ENCODE measurements at regions not wholly inside any gene's neighbourhood (a gene's known extent, or its start where the extent isn't known, plus 50 kb on each side); places are given as distances from the start of the nearest gene placed in this dataset.

GRCh38 chr17:77725846-77726245, 232.7 kb upstream of the TNRC6C start:
- ATAC-seq = no peak
- peaks cover 0 to 27% (median 8%) of the 10 kb centered on the region in 12 donors for H3K4me1 ChIP-seq
- intact Hi-C loops (cut with DNase I) = loop anchor here in 4 of 10 donors (5.0 to 10.0 kb wide), 4 partner anchors 111 to 181 kb away; no protein-coding TSS in a partner anchor
- H3K27ac ChIP-seq = peak overlapping the region in 1 of 12 donors; percentile 91
- 83 to 93% (median 90%) methylated on average over 5 of the region's 5 CpGs for WGBS, 4 donors
- no peak for TF ChIP-seq POLR2A (IDR thresholded peaks at IDR 0.05)
- TF ChIP-seq, protein P1, sequence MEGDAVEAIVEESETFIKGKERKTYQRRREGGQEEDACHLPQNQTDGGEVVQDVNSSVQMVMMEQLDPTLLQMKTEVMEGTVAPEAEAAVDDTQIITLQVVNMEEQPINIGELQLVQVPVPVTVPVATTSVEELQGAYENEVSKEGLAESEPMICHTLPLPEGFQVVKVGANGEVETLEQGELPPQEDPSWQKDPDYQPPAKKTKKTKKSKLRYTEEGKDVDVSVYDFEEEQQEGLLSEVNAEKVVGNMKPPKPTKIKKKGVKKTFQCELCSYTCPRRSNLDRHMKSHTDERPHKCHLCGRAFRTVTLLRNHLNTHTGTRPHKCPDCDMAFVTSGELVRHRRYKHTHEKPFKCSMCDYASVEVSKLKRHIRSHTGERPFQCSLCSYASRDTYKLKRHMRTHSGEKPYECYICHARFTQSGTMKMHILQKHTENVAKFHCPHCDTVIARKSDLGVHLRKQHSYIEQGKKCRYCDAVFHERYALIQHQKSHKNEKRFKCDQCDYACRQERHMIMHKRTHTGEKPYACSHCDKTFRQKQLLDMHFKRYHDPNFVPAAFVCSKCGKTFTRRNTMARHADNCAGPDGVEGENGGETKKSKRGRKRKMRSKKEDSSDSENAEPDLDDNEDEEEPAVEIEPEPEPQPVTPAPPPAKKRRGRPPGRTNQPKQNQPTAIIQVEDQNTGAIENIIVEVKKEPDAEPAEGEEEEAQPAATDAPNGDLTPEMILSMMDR (IDR thresholded peaks at IDR 0.05) = no peak
- no peak for DNase-seq
- H3K4me3 ChIP-seq = no peak overlapping the region
- no peaks in the 10 kb centered on the region for H3K36me3 ChIP-seq
- H3K27me3 ChIP-seq = no peaks in the 10 kb centered on the region
- no peaks in the 10 kb centered on the region for H3K9me3 ChIP-seq

GRCh38 chr17:77726549-77727006, 231.9 kb upstream of the TNRC6C start:
- H3K27ac ChIP-seq = peak overlapping the region in 9 of 12 donors; percentile 24 to 93 (median 82)

GRCh38 chr17:77727037-77727615, 231.4 kb upstream of the TNRC6C start:
- 75 to 84% (median 79%) methylated on average over 17 of the region's 17 CpGs for WGBS, 4 donors
- ATAC-seq = no peak
- peak overlapping the region; percentile 24 to 93 (median 78) for H3K27ac ChIP-seq
- DNase-seq = no peak
- intact Hi-C loops (cut with DNase I) = loop anchor here in 4 of 10 donors (5.0 to 10.0 kb wide), 4 partner anchors 112 to 182 kb away; no protein-coding TSS in a partner anchor
- TF ChIP-seq POLR2A (IDR thresholded peaks at IDR 0.05) = no peak
- TF ChIP-seq, protein P1 (IDR thresholded peaks at IDR 0.05) = no peak
- H3K4me1 ChIP-seq = peaks cover 0 to 27% (median 8%) of the 10 kb centered on the region in 12 donors
- no peak overlapping the region for H3K4me3 ChIP-seq
- peaks cover 0 to 12% (median 0%) of the 10 kb centered on the region in 12 donors for H3K9me3 ChIP-seq
- H3K36me3 ChIP-seq = no peaks in the 10 kb centered on the region
- no peaks in the 10 kb centered on the region for H3K27me3 ChIP-seq

More at GRCh38 chr17:77726549-77727006, 231.9 kb upstream of the TNRC6C start:
- H3K36me3 ChIP-seq = no peaks in the 10 kb centered on the region
- DNase-seq (no peak), ATAC-seq (no peak)
- TF ChIP-seq, protein P1 (IDR thresholded peaks at IDR 0.05) = no peak
- no peak for TF ChIP-seq POLR2A (IDR thresholded peaks at IDR 0.05)
- H3K27me3 ChIP-seq = no peaks in the 10 kb centered on the region
- WGBS, 4 donors = 76 to 83% (median 77%) methylated on average over 4 of the region's 4 CpGs
- peaks cover 0 to 27% (median 8%) of the 10 kb centered on the region in 12 donors for H3K4me1 ChIP-seq
- H3K9me3 ChIP-seq = peaks cover 0 to 7% (median 0%) of the 10 kb centered on the region in 12 donors
- H3K4me3 ChIP-seq = no peak overlapping the region
- intact Hi-C loops (cut with DNase I) = loop anchor here in 4 of 10 donors (5.0 to 10.0 kb wide), 4 partner anchors 112 to 182 kb away; no protein-coding TSS in a partner anchor

GRCh38 chr17:77728474-77728795, 230.1 kb upstream of the TNRC6C start:
- intact Hi-C loops (cut with DNase I) = loop anchor here in 4 of 10 donors (5.0 to 10.0 kb wide), 4 partner anchors 114 to 184 kb away; no protein-coding TSS in a partner anchor
- Histone ChIP-seq H3K27ac (peak overlapping the region; percentile 46 to 93 (median 74)), H3K36me3 (no peaks in the 10 kb centered on the region), H3K4me3 (no peak overlapping the region), H3K27me3 (no peaks in the 10 kb centered on the region), H3K9me3 (peaks cover 0 to 25% (median 7%) of the 10 kb centered on the region in 12 donors), H3K4me1 (peaks cover 0 to 27% (median 8%) of the 10 kb centered on the region in 12 donors)
- ATAC-seq (no peak), DNase-seq (no peak)
- 88 to 96% (median 92%) methylated on average over 2 of the region's 2 CpGs for WGBS, 4 donors
- TF ChIP-seq, protein P1 (IDR thresholded peaks at IDR 0.05) = no peak
